Endodermal cell (in vitro differentiated cells): ENCODE measurements at regions not wholly inside any gene's neighbourhood (a gene's known extent, or its start where the extent isn't known, plus 50 kb on each side); places are given as distances from the start of the nearest gene placed in this dataset.

Source experiments
- DNase-seq: peaks from one replicate; pipeline ENCODE4 v3.0.0-alpha.2; 2017
- H3K27ac ChIP-seq: 2 replicates; pipeline ENCODE4 v1.5.1; 2013; ENCODE audit warnings: mild to moderate bottlenecking, low read depth, low read length, moderate library complexity
- H3K27me3 ChIP-seq: 2 replicates; pipeline ENCODE4 v1.6.1; 2013; ENCODE audit warnings: mild to moderate bottlenecking, low read length, moderate library complexity; ENCODE audit not compliant: insufficient read depth, control insufficient read depth, poor library complexity, severe bottlenecking
- H3K36me3 ChIP-seq: 2 replicates; pipeline ENCODE4 v1.7.0; 2013; ENCODE audit warnings: mild to moderate bottlenecking, low read length, moderate library complexity; ENCODE audit not compliant: control insufficient read depth, insufficient read depth
- H3K4me1 ChIP-seq: one replicate; pipeline ENCODE4 v1.7.0; 2013; ENCODE audit warnings: low read length; ENCODE audit not compliant: control insufficient read depth, insufficient read depth
- H3K4me3 ChIP-seq: 2 replicates; pipeline ENCODE4 v1.5.1; 2013; ENCODE audit warnings: mild to moderate bottlenecking, low read length, moderate library complexity
- H3K9ac ChIP-seq: 2 replicates; pipeline ENCODE4 v1.6.1; 2013; ENCODE audit warnings: mild to moderate bottlenecking, low read length, moderate library complexity; ENCODE audit not compliant: poor library complexity, severe bottlenecking; ENCODE audit errors: extremely low read depth
- H3K9me3 ChIP-seq: 2 replicates; pipeline ENCODE4 v1.6.1; 2013; ENCODE audit warnings: mild to moderate bottlenecking, low read length, moderate library complexity; ENCODE audit not compliant: control insufficient read depth
- H3K27ac Mint-ChIP-seq: 2 replicates; pipeline ENCODE4 v1.8.0; 2020; ENCODE audit warnings: mixed read lengths
- H3K27me3 Mint-ChIP-seq: 2 replicates; pipeline ENCODE4 v1.8.0; 2021; ENCODE audit warnings: mild to moderate bottlenecking, mixed read lengths; ENCODE audit not compliant: insufficient read depth
- H3K36me3 Mint-ChIP-seq: 2 replicates; pipeline ENCODE4 v1.8.0; 2020; ENCODE audit warnings: low read depth, mixed read lengths
- H3K4me1 Mint-ChIP-seq: 2 replicates; pipeline ENCODE4 v1.8.0; 2020; ENCODE audit warnings: mixed read lengths
- H3K4me3 Mint-ChIP-seq: 2 replicates; pipeline ENCODE4 v1.8.0; 2020; ENCODE audit warnings: mild to moderate bottlenecking, moderate library complexity, mixed read lengths
- H3K9me3 Mint-ChIP-seq: 2 replicates; pipeline ENCODE4 v1.8.0; 2020; ENCODE audit warnings: mild to moderate bottlenecking, mixed read lengths
- WGBS, 2 experiments: methylation state at CpG; one replicate each; pipeline versions ENCODE4 v1.1.5 to v1.1.7; 2013; ENCODE audit warnings: missing lambda C conversion rate in 2 of 2, mixed read lengths in 1 of 2; ENCODE audit not compliant: insufficient coverage in 1 of 2, insufficient read length in 1 of 2; 5-methylcytosine and 5-hydroxymethylcytosine counted together
- TF ChIP-seq, protein P1 (sequence below): fragments of 200-600 bp; sonication (generic); conservative IDR thresholded peaks from 2 replicates; pipeline ENCODE4 v1.5.0; 2021; ENCODE audit warnings: antibody characterized with exemption, mild to moderate bottlenecking

DNA sequence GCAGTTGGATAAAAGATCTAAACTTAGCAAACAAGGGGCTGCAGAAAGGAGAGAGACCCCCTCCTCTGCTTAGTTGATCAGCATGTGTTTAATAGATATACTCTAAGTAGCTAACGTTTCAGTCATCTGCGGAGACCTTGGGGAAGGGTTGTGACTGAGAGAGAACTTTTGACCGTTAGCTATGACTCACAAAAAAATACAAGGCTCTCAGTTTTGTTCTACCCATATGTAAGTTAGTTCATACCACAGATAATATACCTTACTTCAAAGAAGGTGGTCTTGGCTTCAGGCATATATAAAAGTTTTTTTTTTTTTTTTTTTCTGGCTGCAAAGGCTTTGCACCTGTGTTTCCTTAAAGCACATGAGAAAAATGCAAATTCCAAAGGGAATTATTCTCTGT lies 258.9 kb downstream of the GJA1 start:
- no peak overlapping the region for H3K27ac ChIP-seq
- no peaks in the 10 kb centered on the region for H3K9me3 ChIP-seq
- 84% methylated on average over 3 of the region's 3 CpGs; no CpG with 5 or more reads in 1 of the 2 experiments for WGBS, 2 experiments
- Mint-ChIP-seq H3K4me3 (no peak overlapping the region), H3K9me3 (no peaks in the 10 kb centered on the region), H3K27me3 (no peaks in the 10 kb centered on the region), H3K36me3 (no peaks in the 10 kb centered on the region), H3K4me1 (peaks cover 10% of the 10 kb centered on the region), H3K27ac (no peak overlapping the region)
- no peak overlapping the region for H3K4me3 ChIP-seq
- no peak overlapping the region for H3K9ac ChIP-seq
- TF ChIP-seq, protein P1, sequence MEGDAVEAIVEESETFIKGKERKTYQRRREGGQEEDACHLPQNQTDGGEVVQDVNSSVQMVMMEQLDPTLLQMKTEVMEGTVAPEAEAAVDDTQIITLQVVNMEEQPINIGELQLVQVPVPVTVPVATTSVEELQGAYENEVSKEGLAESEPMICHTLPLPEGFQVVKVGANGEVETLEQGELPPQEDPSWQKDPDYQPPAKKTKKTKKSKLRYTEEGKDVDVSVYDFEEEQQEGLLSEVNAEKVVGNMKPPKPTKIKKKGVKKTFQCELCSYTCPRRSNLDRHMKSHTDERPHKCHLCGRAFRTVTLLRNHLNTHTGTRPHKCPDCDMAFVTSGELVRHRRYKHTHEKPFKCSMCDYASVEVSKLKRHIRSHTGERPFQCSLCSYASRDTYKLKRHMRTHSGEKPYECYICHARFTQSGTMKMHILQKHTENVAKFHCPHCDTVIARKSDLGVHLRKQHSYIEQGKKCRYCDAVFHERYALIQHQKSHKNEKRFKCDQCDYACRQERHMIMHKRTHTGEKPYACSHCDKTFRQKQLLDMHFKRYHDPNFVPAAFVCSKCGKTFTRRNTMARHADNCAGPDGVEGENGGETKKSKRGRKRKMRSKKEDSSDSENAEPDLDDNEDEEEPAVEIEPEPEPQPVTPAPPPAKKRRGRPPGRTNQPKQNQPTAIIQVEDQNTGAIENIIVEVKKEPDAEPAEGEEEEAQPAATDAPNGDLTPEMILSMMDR = no peak
- H3K36me3 ChIP-seq = no peaks in the 10 kb centered on the region
- no peak for DNase-seq
- H3K27me3 ChIP-seq = no peaks in the 10 kb centered on the region
- H3K4me1 ChIP-seq = no peaks in the 10 kb centered on the region

DNA sequence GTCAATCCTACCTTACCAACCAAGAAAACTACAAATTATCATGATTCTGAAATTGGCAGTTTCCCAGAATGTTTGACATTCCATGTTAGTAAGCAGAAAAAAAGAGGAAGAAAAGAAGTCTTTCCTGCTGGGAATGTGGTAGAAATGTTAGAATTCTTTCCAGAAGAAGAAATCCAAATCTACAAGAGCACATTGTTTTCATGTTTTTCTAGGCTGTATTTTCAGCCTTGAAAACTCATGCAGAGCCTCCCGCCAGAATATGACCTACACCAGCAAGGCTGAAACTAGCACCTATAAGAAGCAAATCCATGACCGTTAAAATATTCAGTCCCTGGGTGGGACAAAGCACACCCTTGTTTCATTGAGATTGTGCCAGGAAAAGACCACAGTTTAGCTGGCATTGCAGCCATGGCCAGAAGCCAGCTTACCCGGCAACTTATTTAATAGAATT lies 259.4 kb downstream of the GJA1 start:
- TF ChIP-seq, protein P1 = no peak
- H3K4me3 Mint-ChIP-seq = no peak overlapping the region
- Histone ChIP-seq H3K4me3 (no peak overlapping the region), H3K36me3 (no peaks in the 10 kb centered on the region), H3K4me1 (no peaks in the 10 kb centered on the region), H3K9me3 (no peaks in the 10 kb centered on the region), H3K27me3 (no peaks in the 10 kb centered on the region), H3K9ac (no peak overlapping the region), H3K27ac (no peak overlapping the region)
- no peak overlapping the region for H3K27ac Mint-ChIP-seq
- no peak for DNase-seq
- no peaks in the 10 kb centered on the region for H3K9me3 Mint-ChIP-seq
- H3K4me1 Mint-ChIP-seq = peaks cover 9% of the 10 kb centered on the region
- WGBS, 2 experiments = 93 to 94% methylated on average over 2 to 3 of the region's 3 CpGs
- H3K27me3 Mint-ChIP-seq = no peaks in the 10 kb centered on the region
- no peaks in the 10 kb centered on the region for H3K36me3 Mint-ChIP-seq

DNA sequence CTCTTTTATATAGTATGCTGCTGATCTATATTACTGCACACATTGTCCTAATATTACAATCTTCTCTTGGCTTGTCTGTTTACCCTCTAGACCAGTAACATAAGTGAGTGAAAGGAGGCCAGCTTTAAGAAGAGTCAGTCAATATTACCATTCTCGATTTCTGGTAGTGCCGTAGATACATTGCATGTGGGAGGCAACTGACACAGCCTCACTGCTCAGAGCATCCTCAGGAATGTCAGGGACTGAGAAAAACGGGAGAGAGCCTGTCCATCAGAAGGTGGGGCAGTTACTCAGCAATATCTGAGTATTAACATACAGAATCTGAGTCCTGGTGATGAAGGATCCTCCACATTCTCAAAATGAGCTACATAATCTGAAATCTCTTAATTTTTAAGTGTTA lies 259.9 kb downstream of the GJA1 start:
- no peaks in the 10 kb centered on the region for H3K27me3 ChIP-seq
- WGBS, 2 experiments = 72 to 91% methylated on average over 3 of the region's 3 CpGs
- DNase-seq = no peak
- H3K36me3 Mint-ChIP-seq = no peaks in the 10 kb centered on the region
- H3K27me3 Mint-ChIP-seq = no peaks in the 10 kb centered on the region
- H3K4me3 Mint-ChIP-seq = no peak overlapping the region
- no peaks in the 10 kb centered on the region for H3K4me1 ChIP-seq
- no peak overlapping the region for H3K27ac ChIP-seq
- H3K9me3 Mint-ChIP-seq = no peaks in the 10 kb centered on the region
- H3K4me3 ChIP-seq = no peak overlapping the region
- no peaks in the 10 kb centered on the region for H3K36me3 ChIP-seq
- H3K27ac Mint-ChIP-seq = no peak overlapping the region
- H3K4me1 Mint-ChIP-seq = peaks cover 9% of the 10 kb centered on the region
- H3K9me3 ChIP-seq = no peaks in the 10 kb centered on the region
- no peak overlapping the region for H3K9ac ChIP-seq
- TF ChIP-seq, protein P1 = no peak
